ENCODE measurements at regions not wholly inside any gene's neighbourhood (a gene's known extent, or its start where the extent isn't known, plus 50 kb on each side); places are given as distances from the start of the nearest gene placed in this dataset.

GRCh38 chr14:106813477-106813823 lies 1287.1 kb downstream of the TMEM121 start:
- no peak for ATAC-seq

GRCh38 chr14:106820119-106820518 lies 1293.7 kb downstream of the TMEM121 start:
- TF ChIP-seq CTCF (IDR thresholded peaks at IDR 0.05) = no peak

More at GRCh38 chr14:106813477-106813823, 1287.1 kb downstream of the TMEM121 start:
- TF ChIP-seq CTCF (IDR thresholded peaks at IDR 0.05) = no peak
- Histone ChIP-seq H3K36me3 (ENCODE audit: low read depth) (no peaks in the 10 kb centered on the region), H3K4me3 (no peak overlapping the region), H3K9me3 (no peaks in the 10 kb centered on the region), H3K4me1 (ENCODE audit: low read depth) (peaks cover 7% of the 10 kb centered on the region)
- intact Hi-C loops (cut with DNase I, micrococcal nuclease) = no loop called here
- no peak for DNase-seq

GRCh38 chr14:106821119-106821518 lies 1294.7 kb downstream of the TMEM121 start:
- ATAC-seq (no peak), DNase-seq (no peak)
- no peak for TF ChIP-seq CTCF (IDR thresholded peaks at IDR 0.05)
- no peaks in the 10 kb centered on the region for H3K36me3 ChIP-seq (ENCODE audit: low read depth)
- H3K4me1 ChIP-seq (ENCODE audit: low read depth) = no peaks in the 10 kb centered on the region
- no peak overlapping the region for H3K4me3 ChIP-seq
- intact Hi-C loops (cut with DNase I, micrococcal nuclease) = no loop called here
- H3K9me3 ChIP-seq = no peaks in the 10 kb centered on the region

More at GRCh38 chr14:106820119-106820518, 1293.7 kb downstream of the TMEM121 start:
- ATAC-seq (no peak), DNase-seq (no peak)
- intact Hi-C loops (cut with DNase I, micrococcal nuclease) = no loop called here
- Histone ChIP-seq H3K4me1 (ENCODE audit: low read depth) (no peaks in the 10 kb centered on the region), H3K9me3 (no peaks in the 10 kb centered on the region), H3K4me3 (no peak overlapping the region), H3K36me3 (ENCODE audit: low read depth) (no peaks in the 10 kb centered on the region)

- intact Hi-C loops (cut with DNase I, micrococcal nuclease) = no loop called here
Observed at GRCh38 chr14:106822905-106823304, 1296.5 kb downstream of the TMEM121 start.

GRCh38 chr14:106823552-106823951 lies 1297.2 kb downstream of the TMEM121 start:
- DNase-seq = no peak
- intact Hi-C loops (cut with DNase I, micrococcal nuclease) = no loop called here
- no peak overlapping the region for H3K4me3 ChIP-seq
- ATAC-seq = no peak
- H3K4me1 ChIP-seq (ENCODE audit: low read depth) = no peaks in the 10 kb centered on the region
- TF ChIP-seq CTCF (IDR thresholded peaks at IDR 0.05) = no peak
- no peaks in the 10 kb centered on the region for H3K9me3 ChIP-seq
- H3K36me3 ChIP-seq (ENCODE audit: low read depth) = no peaks in the 10 kb centered on the region

More at GRCh38 chr14:106822905-106823304, 1296.5 kb downstream of the TMEM121 start:
- Histone ChIP-seq H3K9me3 (no peaks in the 10 kb centered on the region), H3K36me3 (ENCODE audit: low read depth) (no peaks in the 10 kb centered on the region), H3K4me3 (no peak overlapping the region), H3K4me1 (ENCODE audit: low read depth) (no peaks in the 10 kb centered on the region)
- no peak for DNase-seq
- ATAC-seq = no peak
- no peak for TF ChIP-seq CTCF (IDR thresholded peaks at IDR 0.05)

GRCh38 chr14:106826833-106827369 lies 1300.5 kb downstream of the TMEM121 start:
- intact Hi-C loops (cut with DNase I, micrococcal nuclease) = no loop called here
- ATAC-seq = no peak
- no peaks in the 10 kb centered on the region for H3K9me3 ChIP-seq
- no peak for DNase-seq
- TF ChIP-seq CTCF (IDR thresholded peaks at IDR 0.05) = no peak
- H3K36me3 ChIP-seq (ENCODE audit: low read depth) = no peaks in the 10 kb centered on the region
- no peak overlapping the region for H3K4me3 ChIP-seq
- no peaks in the 10 kb centered on the region for H3K4me1 ChIP-seq (ENCODE audit: low read depth)

Data from mucosa of descending colon (tissue), 3 donors.